ENCODE measurements at regions not wholly inside any gene's neighbourhood (a gene's known extent, or its start where the extent isn't known, plus 50 kb on each side); places are given as distances from the start of the nearest gene placed in this dataset.

- Histone ChIP-seq H3K36me3 (ENCODE audit: control insufficient read depth in 4 of 4, insufficient read depth in 4 of 4, low read length in 4 of 4) (no peaks in the 10 kb centered on the region), H3K4me1 (ENCODE audit: control insufficient read depth in 5 of 5, insufficient read depth in 5 of 5, low read length in 5 of 5) (peaks cover 0 to 21% (median 0%) of the 10 kb centered on the region in 5 donors), H3K27ac (ENCODE audit: low read depth in 1 of 2, low read length in 1 of 2) (no peak overlapping the region), H3K27me3 (ENCODE audit: control insufficient read depth in 3 of 3, insufficient read depth in 3 of 3, low read length in 2 of 3) (peaks cover 0 to 49% (median 40%) of the 10 kb centered on the region in 3 donors), H3K9me3 (ENCODE audit: control insufficient read depth in 4 of 4, insufficient read depth in 3 of 4, low read length in 3 of 4) (no peaks in the 10 kb centered on the region), H3K4me3 (no peak overlapping the region), H3K9ac (ENCODE audit: insufficient read depth in 1 of 2, low read length in 2 of 2) (no peak overlapping the region)
- no peak for ATAC-seq (ENCODE audit: insufficient read depth, low FRiP score)
- no peak for TF ChIP-seq CTCF (IDR thresholded peaks at IDR 0.05; ENCODE audit: control extremely low read depth, extremely low read depth)
- DNase-seq = no peak
- 88% methylated on average over 5 of the region's 5 CpGs for WGBS, 2 donors
Measured at GRCh38 chr14:97416550-97416949, 619.4 kb downstream of the VRK1 start.

- H3K27me3 ChIP-seq (ENCODE audit: control insufficient read depth in 3 of 3, insufficient read depth in 3 of 3, low read length in 2 of 3) = peaks cover 0 to 43% (median 34%) of the 10 kb centered on the region in 3 donors
- H3K4me3 ChIP-seq = no peak overlapping the region
- H3K36me3 ChIP-seq (ENCODE audit: control insufficient read depth in 4 of 4, insufficient read depth in 4 of 4, low read length in 4 of 4) = no peaks in the 10 kb centered on the region
- peaks cover 0 to 21% (median 0%) of the 10 kb centered on the region in 5 donors for H3K4me1 ChIP-seq (ENCODE audit: control insufficient read depth in 5 of 5, insufficient read depth in 5 of 5, low read length in 5 of 5)
- H3K27ac ChIP-seq (ENCODE audit: low read depth in 1 of 2, low read length in 1 of 2) = no peak overlapping the region
- no peak for ATAC-seq (ENCODE audit: insufficient read depth, low FRiP score)
- WGBS, 2 donors = 90 to 93% methylated on average over 3 of the region's 3 CpGs
- H3K9me3 ChIP-seq (ENCODE audit: control insufficient read depth in 4 of 4, insufficient read depth in 3 of 4, low read length in 3 of 4) = no peaks in the 10 kb centered on the region
- no peak for TF ChIP-seq CTCF (IDR thresholded peaks at IDR 0.05; ENCODE audit: control extremely low read depth, extremely low read depth)
- DNase-seq = no peak
- H3K9ac ChIP-seq (ENCODE audit: insufficient read depth in 1 of 2, low read length in 2 of 2) = no peak overlapping the region
Measured at GRCh38 chr14:97417331-97417730, 620.1 kb downstream of the VRK1 start.

GRCh38 chr14:97420211-97420610 is 623.0 kb downstream of the VRK1 start:
- DNase-seq (no peak), ATAC-seq (ENCODE audit: insufficient read depth, low FRiP score) (no peak)
- H3K9me3 ChIP-seq (ENCODE audit: control insufficient read depth in 4 of 4, insufficient read depth in 3 of 4, low read length in 3 of 4) = no peaks in the 10 kb centered on the region
- no peak overlapping the region for H3K9ac ChIP-seq (ENCODE audit: insufficient read depth in 1 of 2, low read length in 2 of 2)
- H3K4me1 ChIP-seq (ENCODE audit: control insufficient read depth in 5 of 5, insufficient read depth in 5 of 5, low read length in 5 of 5) = peaks cover 0 to 7% (median 0%) of the 10 kb centered on the region in 5 donors
- H3K27ac ChIP-seq (ENCODE audit: low read depth in 1 of 2, low read length in 1 of 2) = no peak overlapping the region
- peaks cover 0 to 19% (median 8%) of the 10 kb centered on the region in 3 donors for H3K27me3 ChIP-seq (ENCODE audit: control insufficient read depth in 3 of 3, insufficient read depth in 3 of 3, low read length in 2 of 3)
- H3K4me3 ChIP-seq = no peak overlapping the region
- TF ChIP-seq CTCF (IDR thresholded peaks at IDR 0.05; ENCODE audit: control extremely low read depth, extremely low read depth) = no peak
- WGBS, 2 donors = 78 to 82% methylated on average over 6 of the region's 6 CpGs
- H3K36me3 ChIP-seq (ENCODE audit: control insufficient read depth in 4 of 4, insufficient read depth in 4 of 4, low read length in 4 of 4) = no peaks in the 10 kb centered on the region

GRCh38 chr14:97426776-97427175 is 629.6 kb downstream of the VRK1 start:
- no peak overlapping the region for H3K27ac ChIP-seq (ENCODE audit: low read depth in 1 of 2, low read length in 1 of 2)
- no peak for TF ChIP-seq CTCF (IDR thresholded peaks at IDR 0.05; ENCODE audit: control extremely low read depth, extremely low read depth)
- no peak for DNase-seq
- ATAC-seq (ENCODE audit: insufficient read depth, low FRiP score) = no peak
- peaks cover 0 to 8% (median 3%) of the 10 kb centered on the region in 3 donors for H3K27me3 ChIP-seq (ENCODE audit: control insufficient read depth in 3 of 3, insufficient read depth in 3 of 3, low read length in 2 of 3)
- no peaks in the 10 kb centered on the region for H3K4me1 ChIP-seq (ENCODE audit: control insufficient read depth in 5 of 5, insufficient read depth in 5 of 5, low read length in 5 of 5)
- H3K9me3 ChIP-seq (ENCODE audit: control insufficient read depth in 4 of 4, insufficient read depth in 3 of 4, low read length in 3 of 4) = peaks cover 0 to 2% (median under 1%) of the 10 kb centered on the region in 4 donors
- H3K4me3 ChIP-seq = no peak overlapping the region
- H3K9ac ChIP-seq (ENCODE audit: insufficient read depth in 1 of 2, low read length in 2 of 2) = no peak overlapping the region
- WGBS, 2 donors = 76 to 85% methylated on average over 6 of the region's 6 CpGs
- no peaks in the 10 kb centered on the region for H3K36me3 ChIP-seq (ENCODE audit: control insufficient read depth in 4 of 4, insufficient read depth in 4 of 4, low read length in 4 of 4)

All from lung (tissue), 11 donors.